ENCODE measurements at regions not wholly inside any gene's neighbourhood (a gene's known extent, or its start where the extent isn't known, plus 50 kb on each side); places are given as distances from the start of the nearest gene placed in this dataset.

DNA sequence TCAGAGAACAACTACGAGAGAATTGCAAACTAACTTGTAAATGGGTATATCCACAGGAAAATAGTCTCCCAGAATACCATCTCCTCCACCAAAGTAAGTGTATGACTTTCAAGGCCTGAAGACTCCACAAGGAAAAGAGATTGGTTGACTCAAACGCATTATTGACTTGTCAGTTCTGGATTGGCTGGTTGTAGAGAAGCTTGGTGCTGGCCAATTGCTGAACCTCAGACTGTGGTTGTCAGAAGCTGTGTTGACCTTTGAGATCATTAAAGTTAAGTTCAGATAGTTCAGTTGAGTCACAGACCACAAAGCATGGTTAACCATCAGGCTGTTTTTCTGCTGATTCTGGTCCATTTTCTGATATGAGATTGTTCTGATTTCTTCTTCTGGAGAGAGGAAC is 388.3 kb downstream of the BMP2 start:
- Histone ChIP-seq H3K9me3 (no peaks in the 10 kb centered on the region), H3K27ac (no peak overlapping the region), H3K4me1 (no peaks in the 10 kb centered on the region), H3K4me3 (no peak overlapping the region), H3K36me3 (no peaks in the 10 kb centered on the region), H3K27me3 (no peaks in the 10 kb centered on the region)
- intact Hi-C loops (cut with DNase I; ENCODE audit: low total_unique reads) (no loop called here), in situ Hi-C loops (cut with MboI; ENCODE audit: low pct_ligation_motif_present in 1 of 4, low pct_unique_long_range_greater_than_20kb in 1 of 4, low sequenced_read_pairs in 3 of 4) (no loop called here)
- WGBS, 2 donors (ENCODE audit: low coverage in 1 of 2): 65 to 80% methylated on average over 2 of the region's 2 CpGs
- no peak for DNase-seq
- no peak for TF ChIP-seq EP300 (IDR thresholded peaks at IDR 0.05; ENCODE audit: low read depth)
- TF ChIP-seq CTCF (IDR thresholded peaks at IDR 0.05): no peak
- no peak for TF ChIP-seq POLR2A (IDR thresholded peaks at IDR 0.05)
- TF ChIP-seq POLR2AphosphoS5 (IDR thresholded peaks at IDR 0.05): no peak

DNA sequence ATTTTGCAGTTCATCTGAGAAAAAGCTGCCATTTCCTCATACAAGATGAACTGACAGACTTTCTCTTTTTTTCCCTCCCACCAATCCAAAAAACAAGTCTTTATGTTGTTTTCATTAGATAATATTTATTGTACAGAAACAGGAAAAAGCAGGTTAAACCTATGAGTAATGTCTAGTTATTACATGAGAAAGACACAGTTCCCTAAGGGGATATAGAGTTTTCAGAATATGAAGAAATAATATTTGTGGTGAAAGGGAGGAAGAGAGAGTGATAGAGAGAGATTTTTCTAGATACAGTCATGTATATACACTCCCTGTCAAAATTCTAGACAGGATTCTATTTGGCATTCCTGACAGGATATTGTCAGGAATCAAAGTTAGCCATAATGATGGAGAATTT is 392.4 kb downstream of the BMP2 start:
- Histone ChIP-seq H3K27ac (no peak overlapping the region), H3K4me3 (no peak overlapping the region), H3K27me3 (no peaks in the 10 kb centered on the region), H3K36me3 (no peaks in the 10 kb centered on the region), H3K4me1 (no peaks in the 10 kb centered on the region), H3K9me3 (no peaks in the 10 kb centered on the region)
- TF ChIP-seq EP300 (IDR thresholded peaks at IDR 0.05; ENCODE audit: low read depth) (no peak), POLR2AphosphoS5 (IDR thresholded peaks at IDR 0.05) (no peak), CTCF (IDR thresholded peaks at IDR 0.05) (no peak), POLR2A (IDR thresholded peaks at IDR 0.05) (no peak)
- intact Hi-C loops (cut with DNase I; ENCODE audit: low total_unique reads) (no loop called here), in situ Hi-C loops (cut with MboI; ENCODE audit: low pct_ligation_motif_present in 1 of 4, low pct_unique_long_range_greater_than_20kb in 1 of 4, low sequenced_read_pairs in 3 of 4) (no loop called here)
- DNase-seq: no peak

DNA sequence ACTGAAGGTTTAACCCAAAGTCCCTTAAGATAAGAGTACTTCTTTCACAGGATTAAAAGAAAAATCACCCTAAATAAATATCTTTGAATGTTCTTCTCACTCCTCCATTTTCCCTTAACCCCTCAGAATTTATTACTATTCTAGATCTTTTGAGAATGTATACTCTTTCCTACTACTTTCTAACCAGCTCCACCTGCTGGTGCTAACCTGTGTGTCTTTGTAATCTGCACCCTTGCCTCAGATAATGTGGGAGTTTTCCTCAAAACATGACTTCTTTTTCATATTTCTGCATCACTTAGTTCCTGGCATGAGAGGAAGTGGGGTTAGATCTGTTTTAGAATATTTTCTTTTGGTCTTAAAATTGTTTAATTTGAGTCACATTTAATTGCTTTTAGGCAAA is 394.2 kb downstream of the BMP2 start:
- no peak for TF ChIP-seq POLR2A (IDR thresholded peaks at IDR 0.05)
- TF ChIP-seq CTCF (IDR thresholded peaks at IDR 0.05): peak in 2 of 5 experiments; percentile 22 to 31
- intact Hi-C loops (cut with DNase I; ENCODE audit: low total_unique reads): no loop called here
- Histone ChIP-seq H3K36me3 (no peaks in the 10 kb centered on the region), H3K4me3 (no peak overlapping the region), H3K4me1 (no peaks in the 10 kb centered on the region), H3K9me3 (no peaks in the 10 kb centered on the region), H3K27me3 (no peaks in the 10 kb centered on the region), H3K27ac (no peak overlapping the region)
- DNase-seq: peak; percentile 10
- in situ Hi-C loops (cut with MboI; ENCODE audit: low pct_ligation_motif_present in 1 of 4, low pct_unique_long_range_greater_than_20kb in 1 of 4, low sequenced_read_pairs in 3 of 4): no loop called here

DNA sequence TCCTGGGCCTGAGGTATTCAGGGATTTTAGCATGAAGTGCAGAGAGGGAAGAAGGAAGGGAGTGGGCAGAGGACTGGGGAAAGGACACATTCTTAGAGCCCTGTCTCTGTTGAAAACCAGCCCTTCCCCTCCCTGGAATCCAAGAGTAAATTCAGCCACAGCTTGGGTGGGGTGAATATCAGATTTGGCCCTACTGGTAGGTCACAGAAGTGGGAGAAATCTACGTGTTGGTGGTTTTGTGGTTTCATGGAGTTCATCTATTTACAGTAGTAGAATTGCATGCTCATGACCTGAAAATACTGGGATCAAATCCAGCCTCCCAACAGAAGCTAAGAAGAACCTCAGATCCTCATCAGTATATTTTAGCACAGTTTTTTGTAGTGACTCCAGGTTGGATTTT is 404.4 kb downstream of the BMP2 start:
- Histone ChIP-seq H3K4me3 (no peak overlapping the region), H3K9me3 (no peaks in the 10 kb centered on the region), H3K36me3 (no peaks in the 10 kb centered on the region), H3K27ac (no peak overlapping the region), H3K4me1 (no peaks in the 10 kb centered on the region), H3K27me3 (no peaks in the 10 kb centered on the region)
- TF ChIP-seq POLR2A (IDR thresholded peaks at IDR 0.05) (no peak), CTCF (IDR thresholded peaks at IDR 0.05) (no peak), EP300 (IDR thresholded peaks at IDR 0.05; ENCODE audit: low read depth) (no peak), POLR2AphosphoS5 (IDR thresholded peaks at IDR 0.05) (no peak)
- intact Hi-C loops (cut with DNase I; ENCODE audit: low total_unique reads) (no loop called here), in situ Hi-C loops (cut with MboI; ENCODE audit: low pct_ligation_motif_present in 1 of 4, low pct_unique_long_range_greater_than_20kb in 1 of 4, low sequenced_read_pairs in 3 of 4) (no loop called here)
- WGBS, 2 donors (ENCODE audit: low coverage in 1 of 2): 16 to 57% methylated on average over 1 of the region's 1 CpG
- no peak for DNase-seq

Data from transverse colon (tissue), 4 donors.